Spleen (tissue), 7 donors: ENCODE measurements at regions not wholly inside any gene's neighbourhood (a gene's known extent, or its start where the extent isn't known, plus 50 kb on each side); places are given as distances from the start of the nearest gene placed in this dataset.

Source experiments
- CTCF ChIP-seq, 11 experiments: fragments of 200-600 bp in 7 of 11; fragments of 450-650 bp in 4 of 11; sonication (generic) in 4 of 11; IDR thresholded peaks in 8 of 11; conservative IDR thresholded peaks in 3 of 11; 1 replicate in 7 of 11; 2 replicates in 4 of 11; pipeline versions ENCODE4 v1.4.0 to v1.8.0; 2016 to 2021; ENCODE audit warnings: antibody characterized with exemption in 11 of 11, inconsistent platforms in 4 of 11, mild to moderate bottlenecking in 1 of 11
- POLR2AphosphoS5 ChIP-seq, 3 donors: sonication (generic); formaldehyde crosslinking; IDR thresholded peaks; one replicate each; pipeline ENCODE4 v1.5.1; 2017; ENCODE audit warnings: antibody characterized with exemption in 3 of 3
- donor health status: DM: no; HTN: no; CAD: no; lungs with moderate emphysema.
- donor health status: DM: no; HTN: no; CAD: no.
- donor health status: DM: no; HTN: no; CAD: no.

DNA sequence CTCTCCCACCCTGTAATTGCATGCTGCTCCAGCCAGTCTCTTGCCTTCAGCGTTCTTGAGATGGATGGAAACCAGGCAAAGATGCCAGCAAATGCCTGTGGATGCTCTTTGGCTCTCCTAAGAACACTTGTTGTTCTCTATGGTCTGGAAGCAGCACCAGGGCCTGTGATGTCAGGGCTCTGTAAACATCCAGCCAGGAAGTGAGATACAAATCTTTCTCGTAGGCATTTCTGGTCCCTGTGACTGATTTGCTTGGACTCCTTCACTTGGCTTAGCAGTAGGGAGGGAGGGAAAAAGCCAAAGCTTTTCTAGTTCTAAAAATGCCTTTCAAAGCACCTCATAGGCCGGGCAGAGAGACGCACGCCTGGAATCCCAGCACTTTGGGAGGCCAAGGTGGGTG is 201.3 kb downstream of the REEP3 start:
- peak in 1 of 3 donors; percentile 11 for TF ChIP-seq POLR2AphosphoS5 (IDR thresholded peaks at IDR 0.05)
- no peak for TF ChIP-seq CTCF (IDR thresholded peaks at IDR 0.05 in 8 of 11, conservative IDR thresholded peaks at IDR 0.05 in 3 of 11)
